ENCODE measurements at regions not wholly inside any gene's neighbourhood (a gene's known extent, or its start where the extent isn't known, plus 50 kb on each side); places are given as distances from the start of the nearest gene placed in this dataset.
A peak's percentile ranks its signal among the peaks of the same experiment; 100 is the strongest.

DNA sequence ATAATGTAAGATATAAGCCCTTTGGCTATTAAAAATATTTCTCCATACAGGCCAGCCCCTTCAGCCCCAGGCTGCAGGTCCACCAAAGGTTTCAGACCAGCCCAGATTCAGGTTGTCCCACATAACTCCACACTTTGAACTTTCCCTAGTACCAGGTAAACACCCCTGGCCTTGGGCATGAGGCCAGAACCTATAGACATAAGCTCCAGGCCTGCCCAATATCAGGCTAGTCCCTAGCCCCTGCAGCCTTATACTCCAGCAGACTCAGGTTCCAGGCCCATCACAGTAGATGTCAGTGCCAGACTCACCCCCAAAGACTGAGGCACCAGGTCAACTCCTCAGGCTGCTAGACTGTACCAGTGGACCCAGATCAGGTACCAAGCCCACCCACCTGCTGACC lies 178.5 kb upstream of the DAAM1 start (continued):
- TF ChIP-seq, protein P1, sequence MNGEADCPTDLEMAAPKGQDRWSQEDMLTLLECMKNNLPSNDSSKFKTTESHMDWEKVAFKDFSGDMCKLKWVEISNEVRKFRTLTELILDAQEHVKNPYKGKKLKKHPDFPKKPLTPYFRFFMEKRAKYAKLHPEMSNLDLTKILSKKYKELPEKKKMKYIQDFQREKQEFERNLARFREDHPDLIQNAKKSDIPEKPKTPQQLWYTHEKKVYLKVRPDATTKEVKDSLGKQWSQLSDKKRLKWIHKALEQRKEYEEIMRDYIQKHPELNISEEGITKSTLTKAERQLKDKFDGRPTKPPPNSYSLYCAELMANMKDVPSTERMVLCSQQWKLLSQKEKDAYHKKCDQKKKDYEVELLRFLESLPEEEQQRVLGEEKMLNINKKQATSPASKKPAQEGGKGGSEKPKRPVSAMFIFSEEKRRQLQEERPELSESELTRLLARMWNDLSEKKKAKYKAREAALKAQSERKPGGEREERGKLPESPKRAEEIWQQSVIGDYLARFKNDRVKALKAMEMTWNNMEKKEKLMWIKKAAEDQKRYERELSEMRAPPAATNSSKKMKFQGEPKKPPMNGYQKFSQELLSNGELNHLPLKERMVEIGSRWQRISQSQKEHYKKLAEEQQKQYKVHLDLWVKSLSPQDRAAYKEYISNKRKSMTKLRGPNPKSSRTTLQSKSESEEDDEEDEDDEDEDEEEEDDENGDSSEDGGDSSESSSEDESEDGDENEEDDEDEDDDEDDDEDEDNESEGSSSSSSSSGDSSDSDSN (CRISPR knock-in tag; IDR thresholded peaks at IDR 0.05): 0 out of 2 replicates have a peak, but pooled peaks have one; percentile 29
- TF ChIP-seq FOXK2 (IDR thresholded peaks at IDR 0.05): no peak
- TF ChIP-seq, protein P2, sequence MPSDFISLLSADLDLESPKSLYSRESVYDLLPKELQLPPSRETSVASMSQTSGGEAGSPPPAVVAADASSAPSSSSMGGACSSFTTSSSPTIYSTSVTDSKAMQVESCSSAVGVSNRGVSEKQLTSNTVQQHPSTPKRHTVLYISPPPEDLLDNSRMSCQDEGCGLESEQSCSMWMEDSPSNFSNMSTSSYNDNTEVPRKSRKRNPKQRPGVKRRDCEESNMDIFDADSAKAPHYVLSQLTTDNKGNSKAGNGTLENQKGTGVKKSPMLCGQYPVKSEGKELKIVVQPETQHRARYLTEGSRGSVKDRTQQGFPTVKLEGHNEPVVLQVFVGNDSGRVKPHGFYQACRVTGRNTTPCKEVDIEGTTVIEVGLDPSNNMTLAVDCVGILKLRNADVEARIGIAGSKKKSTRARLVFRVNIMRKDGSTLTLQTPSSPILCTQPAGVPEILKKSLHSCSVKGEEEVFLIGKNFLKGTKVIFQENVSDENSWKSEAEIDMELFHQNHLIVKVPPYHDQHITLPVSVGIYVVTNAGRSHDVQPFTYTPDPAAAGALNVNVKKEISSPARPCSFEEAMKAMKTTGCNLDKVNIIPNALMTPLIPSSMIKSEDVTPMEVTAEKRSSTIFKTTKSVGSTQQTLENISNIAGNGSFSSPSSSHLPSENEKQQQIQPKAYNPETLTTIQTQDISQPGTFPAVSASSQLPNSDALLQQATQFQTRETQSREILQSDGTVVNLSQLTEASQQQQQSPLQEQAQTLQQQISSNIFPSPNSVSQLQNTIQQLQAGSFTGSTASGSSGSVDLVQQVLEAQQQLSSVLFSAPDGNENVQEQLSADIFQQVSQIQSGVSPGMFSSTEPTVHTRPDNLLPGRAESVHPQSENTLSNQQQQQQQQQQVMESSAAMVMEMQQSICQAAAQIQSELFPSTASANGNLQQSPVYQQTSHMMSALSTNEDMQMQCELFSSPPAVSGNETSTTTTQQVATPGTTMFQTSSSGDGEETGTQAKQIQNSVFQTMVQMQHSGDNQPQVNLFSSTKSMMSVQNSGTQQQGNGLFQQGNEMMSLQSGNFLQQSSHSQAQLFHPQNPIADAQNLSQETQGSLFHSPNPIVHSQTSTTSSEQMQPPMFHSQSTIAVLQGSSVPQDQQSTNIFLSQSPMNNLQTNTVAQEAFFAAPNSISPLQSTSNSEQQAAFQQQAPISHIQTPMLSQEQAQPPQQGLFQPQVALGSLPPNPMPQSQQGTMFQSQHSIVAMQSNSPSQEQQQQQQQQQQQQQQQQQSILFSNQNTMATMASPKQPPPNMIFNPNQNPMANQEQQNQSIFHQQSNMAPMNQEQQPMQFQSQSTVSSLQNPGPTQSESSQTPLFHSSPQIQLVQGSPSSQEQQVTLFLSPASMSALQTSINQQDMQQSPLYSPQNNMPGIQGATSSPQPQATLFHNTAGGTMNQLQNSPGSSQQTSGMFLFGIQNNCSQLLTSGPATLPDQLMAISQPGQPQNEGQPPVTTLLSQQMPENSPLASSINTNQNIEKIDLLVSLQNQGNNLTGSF (CRISPR knock-in tag; IDR thresholded peaks at IDR 0.05): no peak
- TF ChIP-seq, protein P3, sequence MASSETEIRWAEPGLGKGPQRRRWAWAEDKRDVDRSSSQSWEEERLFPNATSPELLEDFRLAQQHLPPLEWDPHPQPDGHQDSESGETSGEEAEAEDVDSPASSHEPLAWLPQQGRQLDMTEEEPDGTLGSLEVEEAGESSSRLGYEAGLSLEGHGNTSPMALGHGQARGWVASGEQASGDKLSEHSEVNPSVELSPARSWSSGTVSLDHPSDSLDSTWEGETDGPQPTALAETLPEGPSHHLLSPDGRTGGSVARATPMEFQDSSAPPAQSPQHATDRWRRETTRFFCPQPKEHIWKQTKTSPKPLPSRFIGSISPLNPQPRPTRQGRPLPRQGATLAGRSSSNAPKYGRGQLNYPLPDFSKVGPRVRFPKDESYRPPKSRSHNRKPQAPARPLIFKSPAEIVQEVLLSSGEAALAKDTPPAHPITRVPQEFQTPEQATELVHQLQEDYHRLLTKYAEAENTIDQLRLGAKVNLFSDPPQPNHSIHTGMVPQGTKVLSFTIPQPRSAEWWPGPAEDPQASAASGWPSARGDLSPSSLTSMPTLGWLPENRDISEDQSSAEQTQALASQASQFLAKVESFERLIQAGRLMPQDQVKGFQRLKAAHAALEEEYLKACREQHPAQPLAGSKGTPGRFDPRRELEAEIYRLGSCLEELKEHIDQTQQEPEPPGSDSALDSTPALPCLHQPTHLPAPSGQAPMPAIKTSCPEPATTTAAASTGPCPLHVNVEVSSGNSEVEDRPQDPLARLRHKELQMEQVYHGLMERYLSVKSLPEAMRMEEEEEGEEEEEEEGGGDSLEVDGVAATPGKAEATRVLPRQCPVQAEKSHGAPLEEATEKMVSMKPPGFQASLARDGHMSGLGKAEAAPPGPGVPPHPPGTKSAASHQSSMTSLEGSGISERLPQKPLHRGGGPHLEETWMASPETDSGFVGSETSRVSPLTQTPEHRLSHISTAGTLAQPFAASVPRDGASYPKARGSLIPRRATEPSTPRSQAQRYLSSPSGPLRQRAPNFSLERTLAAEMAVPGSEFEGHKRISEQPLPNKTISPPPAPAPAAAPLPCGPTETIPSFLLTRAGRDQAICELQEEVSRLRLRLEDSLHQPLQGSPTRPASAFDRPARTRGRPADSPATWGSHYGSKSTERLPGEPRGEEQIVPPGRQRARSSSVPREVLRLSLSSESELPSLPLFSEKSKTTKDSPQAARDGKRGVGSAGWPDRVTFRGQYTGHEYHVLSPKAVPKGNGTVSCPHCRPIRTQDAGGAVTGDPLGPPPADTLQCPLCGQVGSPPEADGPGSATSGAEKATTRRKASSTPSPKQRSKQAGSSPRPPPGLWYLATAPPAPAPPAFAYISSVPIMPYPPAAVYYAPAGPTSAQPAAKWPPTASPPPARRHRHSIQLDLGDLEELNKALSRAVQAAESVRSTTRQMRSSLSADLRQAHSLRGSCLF (CRISPR knock-in tag; IDR thresholded peaks at IDR 0.05; ENCODE audit: borderline replicate concordance): no peak
- TF ChIP-seq ZSCAN9 (CRISPR knock-in tag; IDR thresholded peaks at IDR 0.05; ENCODE audit: borderline replicate concordance): 0 out of 2 replicates have a peak, but pooled peaks have one; percentile 26
- no peak for TF ChIP-seq ZNF737 (CRISPR knock-in tag; IDR thresholded peaks at IDR 0.05; ENCODE audit: borderline replicate concordance)
- peak; percentile 70; the same call in 1 of the 2 replicates for TF ChIP-seq HDAC2 (CRISPR knock-in tag; IDR thresholded peaks at IDR 0.05)
- TF ChIP-seq, protein P4, sequence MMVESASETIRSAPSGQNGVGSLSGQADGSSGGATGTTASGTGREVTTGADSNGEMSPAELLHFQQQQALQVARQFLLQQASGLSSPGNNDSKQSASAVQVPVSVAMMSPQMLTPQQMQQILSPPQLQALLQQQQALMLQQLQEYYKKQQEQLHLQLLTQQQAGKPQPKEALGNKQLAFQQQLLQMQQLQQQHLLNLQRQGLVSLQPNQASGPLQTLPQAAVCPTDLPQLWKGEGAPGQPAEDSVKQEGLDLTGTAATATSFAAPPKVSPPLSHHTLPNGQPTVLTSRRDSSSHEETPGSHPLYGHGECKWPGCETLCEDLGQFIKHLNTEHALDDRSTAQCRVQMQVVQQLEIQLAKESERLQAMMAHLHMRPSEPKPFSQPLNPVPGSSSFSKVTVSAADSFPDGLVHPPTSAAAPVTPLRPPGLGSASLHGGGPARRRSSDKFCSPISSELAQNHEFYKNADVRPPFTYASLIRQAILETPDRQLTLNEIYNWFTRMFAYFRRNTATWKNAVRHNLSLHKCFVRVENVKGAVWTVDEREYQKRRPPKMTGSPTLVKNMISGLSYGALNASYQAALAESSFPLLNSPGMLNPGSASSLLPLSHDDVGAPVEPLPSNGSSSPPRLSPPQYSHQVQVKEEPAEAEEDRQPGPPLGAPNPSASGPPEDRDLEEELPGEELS (CRISPR knock-in tag; IDR thresholded peaks at IDR 0.05): peak; percentile 63
- TF ChIP-seq, protein P5, sequence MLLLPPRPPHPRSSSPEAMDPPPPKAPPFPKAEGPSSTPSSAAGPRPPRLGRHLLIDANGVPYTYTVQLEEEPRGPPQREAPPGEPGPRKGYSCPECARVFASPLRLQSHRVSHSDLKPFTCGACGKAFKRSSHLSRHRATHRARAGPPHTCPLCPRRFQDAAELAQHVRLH (CRISPR knock-in tag; IDR thresholded peaks at IDR 0.05; ENCODE audit: borderline replicate concordance, low read depth): no peak; the same call in 1 of the 2 replicates
- TF ChIP-seq, protein P6, sequence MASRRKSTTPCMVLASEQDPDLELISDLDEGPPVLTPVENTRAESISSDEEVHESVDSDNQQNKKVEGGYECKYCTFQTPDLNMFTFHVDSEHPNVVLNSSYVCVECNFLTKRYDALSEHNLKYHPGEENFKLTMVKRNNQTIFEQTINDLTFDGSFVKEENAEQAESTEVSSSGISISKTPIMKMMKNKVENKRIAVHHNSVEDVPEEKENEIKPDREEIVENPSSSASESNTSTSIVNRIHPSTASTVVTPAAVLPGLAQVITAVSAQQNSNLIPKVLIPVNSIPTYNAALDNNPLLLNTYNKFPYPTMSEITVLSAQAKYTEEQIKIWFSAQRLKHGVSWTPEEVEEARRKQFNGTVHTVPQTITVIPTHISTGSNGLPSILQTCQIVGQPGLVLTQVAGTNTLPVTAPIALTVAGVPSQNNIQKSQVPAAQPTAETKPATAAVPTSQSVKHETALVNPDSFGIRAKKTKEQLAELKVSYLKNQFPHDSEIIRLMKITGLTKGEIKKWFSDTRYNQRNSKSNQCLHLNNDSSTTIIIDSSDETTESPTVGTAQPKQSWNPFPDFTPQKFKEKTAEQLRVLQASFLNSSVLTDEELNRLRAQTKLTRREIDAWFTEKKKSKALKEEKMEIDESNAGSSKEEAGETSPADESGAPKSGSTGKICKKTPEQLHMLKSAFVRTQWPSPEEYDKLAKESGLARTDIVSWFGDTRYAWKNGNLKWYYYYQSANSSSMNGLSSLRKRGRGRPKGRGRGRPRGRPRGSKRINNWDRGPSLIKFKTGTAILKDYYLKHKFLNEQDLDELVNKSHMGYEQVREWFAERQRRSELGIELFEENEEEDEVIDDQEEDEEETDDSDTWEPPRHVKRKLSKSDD (CRISPR knock-in tag; IDR thresholded peaks at IDR 0.05; ENCODE audit: low read depth): no peak
- no peak for TF ChIP-seq REXO4 (CRISPR knock-in tag; IDR thresholded peaks at IDR 0.05; ENCODE audit: borderline replicate concordance)

All from HepG2 (cell line).